ENCODE measurements at regions not wholly inside any gene's neighbourhood (a gene's known extent, or its start where the extent isn't known, plus 50 kb on each side); places are given as distances from the start of the nearest gene placed in this dataset.

GRCh38 chr12:34287986-34288962 lies 266.0 kb downstream of the ALG10 start:
- no peak overlapping the region for H3K27ac ChIP-seq
- H3K4me3 ChIP-seq: no peak overlapping the region

DNA sequence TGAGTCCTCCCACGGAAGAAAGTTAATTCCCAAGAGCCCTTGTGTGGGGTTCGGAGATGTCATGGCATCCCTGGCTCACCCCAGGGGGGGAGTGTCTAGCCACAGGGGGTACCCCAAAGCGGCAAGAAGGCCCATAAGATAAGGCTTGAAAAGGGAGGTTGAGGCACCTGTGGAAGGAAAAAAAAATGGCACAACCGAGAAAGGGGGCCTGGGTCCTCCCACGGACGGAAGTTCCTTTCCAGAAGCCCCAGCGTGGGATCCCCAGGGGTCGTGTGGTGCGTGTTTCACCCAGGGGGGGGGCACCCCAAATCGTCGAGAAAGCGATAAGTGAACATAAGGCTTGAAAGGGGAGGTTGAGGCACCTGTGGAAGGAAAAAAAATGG lies 266.7 kb downstream of the ALG10 start:
- H3K4me3 ChIP-seq: no peak overlapping the region
- no peak overlapping the region for H3K27ac ChIP-seq

DNA sequence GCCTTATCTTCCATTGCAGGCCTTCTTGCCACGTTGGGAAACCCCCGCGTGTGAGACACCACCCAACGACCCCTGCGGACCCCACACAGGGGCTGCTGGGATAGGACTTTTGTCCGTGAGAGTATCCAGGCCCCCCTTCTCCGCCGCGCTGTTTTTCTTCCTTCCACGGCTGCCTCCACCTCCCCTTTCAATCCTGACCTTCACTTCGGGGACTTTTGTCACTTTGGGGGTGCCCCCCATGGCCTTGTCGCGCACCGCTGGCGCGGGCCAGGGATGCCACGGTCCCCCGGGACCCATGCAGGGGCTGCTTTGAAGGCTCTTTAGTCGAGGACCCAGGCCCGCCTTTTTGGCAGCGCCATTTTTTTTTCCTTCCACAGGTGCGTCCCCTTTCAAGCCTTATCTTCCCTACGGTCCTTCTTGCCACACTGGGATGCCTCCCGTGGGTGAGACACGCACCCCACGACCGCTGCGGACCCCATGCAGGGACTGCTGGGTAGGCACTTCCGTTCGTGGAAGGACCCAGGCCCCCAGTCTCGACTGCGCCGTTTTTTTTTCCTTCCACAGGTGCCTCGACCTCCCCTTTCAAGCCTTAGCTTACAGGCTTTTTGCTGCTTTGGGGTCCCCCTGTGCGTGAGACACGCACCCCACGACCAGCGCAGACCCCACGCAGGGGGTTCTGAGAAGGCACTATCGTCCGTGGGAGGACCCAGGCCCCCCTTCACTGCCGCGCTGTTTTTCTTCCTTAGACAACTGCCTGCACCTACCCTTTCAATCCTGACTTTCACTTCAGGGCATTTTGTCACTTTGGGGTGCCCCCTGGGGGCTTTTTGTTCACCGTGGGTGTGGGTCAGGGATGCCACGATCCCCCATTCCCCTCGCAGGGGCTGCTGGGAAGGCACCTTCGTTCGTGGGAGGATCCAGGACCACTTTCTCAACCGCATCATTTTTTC lies 267.4 kb downstream of the ALG10 start:
- Histone ChIP-seq H3K4me3 (no peak overlapping the region), H3K27ac (no peak overlapping the region)

DNA sequence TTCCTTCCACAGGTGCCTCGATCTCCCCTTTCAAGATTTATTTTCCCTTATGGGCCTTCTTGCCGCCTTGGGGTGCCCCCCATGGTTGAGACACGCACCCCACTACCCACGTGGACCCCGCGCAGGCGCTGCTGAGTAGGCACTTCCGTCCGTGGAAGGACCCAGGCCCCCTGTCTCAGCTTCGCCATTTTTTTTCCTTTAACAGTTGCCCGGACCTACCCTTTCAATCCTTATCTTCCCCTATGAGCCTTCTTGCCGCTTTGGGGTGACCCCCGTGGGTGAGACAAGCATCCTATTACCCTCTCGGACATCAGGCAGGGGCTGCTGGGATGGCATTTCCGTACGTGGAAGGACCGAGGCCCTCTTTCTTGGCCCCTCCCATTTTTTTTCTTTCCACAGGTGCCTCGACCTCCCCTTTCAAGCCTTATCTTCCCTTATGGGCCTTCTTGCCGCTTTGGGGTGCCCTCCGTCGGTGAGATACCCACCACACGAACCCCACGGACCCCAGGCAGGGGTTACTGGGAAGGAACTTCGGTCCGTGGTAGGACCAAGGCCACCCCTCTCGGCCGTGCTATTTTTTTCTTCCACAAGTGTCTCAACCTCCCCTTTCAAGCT lies 268.2 kb downstream of the ALG10 start:
- Histone ChIP-seq H3K27ac (no peak overlapping the region), H3K4me3 (no peak overlapping the region)

DNA sequence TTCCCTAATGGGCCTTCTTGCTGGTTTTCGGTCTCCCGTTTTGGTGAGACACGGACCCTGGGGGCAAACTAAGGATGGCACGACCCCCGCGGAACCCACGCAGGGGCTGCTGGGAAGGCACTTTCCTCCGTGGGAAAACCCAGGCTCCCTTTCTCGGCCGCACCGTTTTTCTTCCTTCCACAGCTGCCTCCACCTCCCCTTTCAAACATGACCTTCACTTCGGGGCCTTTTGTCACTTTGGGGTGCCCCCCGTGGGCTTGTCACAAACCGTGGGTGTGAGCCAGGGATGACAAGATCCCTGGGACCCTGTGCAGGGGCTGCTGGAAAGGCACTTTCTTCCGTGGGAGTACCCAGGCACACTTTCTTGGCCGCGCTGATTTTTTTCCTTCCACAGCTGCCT lies 268.7 kb downstream of the ALG10 start:
- no peak overlapping the region for H3K4me3 ChIP-seq

DNA sequence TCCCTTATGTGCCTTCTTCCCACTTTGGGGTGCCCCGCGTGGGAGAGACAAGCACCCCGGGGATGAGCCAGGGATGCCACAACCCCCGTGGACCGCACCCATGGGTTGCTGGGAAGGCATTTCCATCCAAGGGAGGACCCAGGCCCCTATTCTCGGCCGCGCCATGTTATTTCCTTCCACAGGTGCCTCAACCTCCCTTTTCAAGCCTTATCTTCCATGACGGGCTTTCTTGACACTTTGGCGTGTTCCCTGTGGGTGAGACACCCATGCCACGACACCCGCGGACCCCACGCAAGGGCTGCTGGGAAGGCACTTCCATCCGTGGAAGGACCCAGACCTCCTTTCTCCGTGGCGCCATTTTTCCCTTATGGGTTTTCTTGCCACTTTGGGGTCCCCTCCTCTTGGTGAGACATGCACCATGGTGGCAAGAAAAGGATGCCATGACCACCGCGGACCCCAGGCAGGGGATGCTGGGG lies 269.2 kb downstream of the ALG10 start:
- no peak overlapping the region for H3K27ac ChIP-seq
- H3K4me3 ChIP-seq: no peak overlapping the region

More for the DNA sequence above, 268.7 kb downstream of the ALG10 start:
- H3K27ac ChIP-seq: no peak overlapping the region

DNA sequence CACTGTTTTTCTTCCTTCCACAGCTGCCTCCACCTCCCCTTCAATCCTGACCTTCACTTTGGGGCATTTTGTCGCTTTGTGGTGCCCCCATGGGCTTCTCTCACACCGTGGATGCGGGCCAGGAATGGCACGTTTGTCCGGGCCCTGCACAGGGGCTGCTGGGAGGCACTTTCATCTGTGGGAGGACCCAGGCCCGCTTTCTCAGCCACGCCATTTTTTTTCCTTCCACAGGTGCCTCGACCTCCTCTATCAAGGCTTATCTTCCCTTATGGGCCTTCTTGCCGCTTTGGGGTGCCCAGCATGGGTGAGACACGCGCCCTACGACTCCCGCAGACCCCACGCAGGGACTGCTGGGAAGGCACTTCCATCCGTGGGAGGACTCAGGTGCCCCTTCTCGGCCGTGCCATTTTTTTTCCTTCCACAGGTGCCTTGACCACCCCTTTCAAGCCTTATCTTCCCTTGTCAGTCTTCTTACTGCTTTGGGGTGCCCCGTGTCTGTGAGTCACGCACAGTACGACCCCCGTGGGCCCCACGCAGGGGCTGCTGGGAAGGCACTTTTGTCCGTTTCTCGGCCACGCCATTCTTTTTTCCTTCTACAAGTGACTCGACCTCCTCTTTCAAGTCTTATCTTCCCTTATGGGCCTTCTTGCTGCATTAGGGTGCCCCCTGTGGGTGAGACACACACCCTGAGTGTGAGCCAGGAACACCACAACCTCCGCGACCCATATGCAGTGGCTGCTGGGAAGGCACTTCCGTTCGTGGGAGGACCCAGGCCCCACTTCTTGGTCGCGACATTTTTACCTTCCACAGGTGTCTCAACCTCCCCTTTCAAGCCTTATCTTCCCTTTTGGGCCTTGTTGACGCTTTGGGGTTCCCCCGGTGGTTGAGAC lies 270.7 kb downstream of the ALG10 start:
- Histone ChIP-seq H3K4me3 (no peak overlapping the region), H3K27ac (no peak overlapping the region)

- H3K4me3 ChIP-seq: no peak overlapping the region
- no peak overlapping the region for H3K27ac ChIP-seq
Measured at GRCh38 chr12:34294137-34294536, 271.8 kb downstream of the ALG10 start.

GRCh38 chr12:34294671-34295365 lies 272.5 kb downstream of the ALG10 start:
- no peak overlapping the region for H3K27ac ChIP-seq
- no peak overlapping the region for H3K4me3 ChIP-seq

- Histone ChIP-seq H3K4me3 (no peak overlapping the region), H3K27ac (no peak overlapping the region)
Measured at GRCh38 chr12:34295366-34296142, 273.3 kb downstream of the ALG10 start.

DNA sequence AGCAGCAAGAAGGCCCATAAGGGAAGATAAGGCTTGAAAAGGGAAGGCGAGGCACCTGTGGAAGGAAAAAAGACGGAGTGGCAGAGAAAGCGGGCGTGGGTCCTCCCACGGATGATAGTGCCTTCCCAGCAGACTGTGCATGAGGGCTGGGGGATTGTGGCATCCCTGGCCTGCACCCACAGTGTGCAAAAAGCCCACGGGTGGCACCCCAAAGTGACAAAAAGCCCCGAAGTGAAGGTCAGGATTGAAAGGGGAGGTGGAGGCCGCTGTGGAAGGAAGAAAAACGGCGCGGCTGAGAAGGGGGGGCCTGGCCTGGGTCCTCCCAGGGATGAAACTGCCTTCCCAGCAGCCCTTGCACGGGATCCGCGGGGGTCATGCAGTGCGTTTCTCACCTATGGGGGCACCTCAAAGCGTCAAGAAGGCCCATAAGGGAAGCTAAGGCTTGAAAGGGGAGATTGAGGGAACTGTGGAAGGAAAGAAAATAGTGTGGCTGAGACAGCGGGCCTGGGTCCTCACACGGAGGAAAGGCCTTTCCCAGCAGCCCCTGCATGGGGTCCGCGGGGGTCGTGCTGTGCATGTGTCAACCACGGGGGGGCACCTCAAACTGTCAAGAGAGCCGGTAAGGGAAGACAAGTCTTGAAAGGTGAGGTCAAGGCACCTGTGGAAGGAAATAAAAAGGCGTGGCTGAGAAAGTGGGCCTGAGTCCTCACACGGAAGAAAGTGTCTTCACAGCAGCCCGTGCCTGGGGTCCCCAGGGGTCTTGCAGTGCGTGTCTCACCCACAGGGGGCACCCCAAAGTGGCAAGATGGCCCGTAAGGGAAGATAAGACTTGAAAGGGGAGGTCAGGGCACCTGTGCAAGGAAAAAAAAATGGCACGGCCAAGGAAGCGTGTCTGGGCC lies 274.1 kb downstream of the ALG10 start:
- no peak overlapping the region for H3K27ac ChIP-seq

DNA sequence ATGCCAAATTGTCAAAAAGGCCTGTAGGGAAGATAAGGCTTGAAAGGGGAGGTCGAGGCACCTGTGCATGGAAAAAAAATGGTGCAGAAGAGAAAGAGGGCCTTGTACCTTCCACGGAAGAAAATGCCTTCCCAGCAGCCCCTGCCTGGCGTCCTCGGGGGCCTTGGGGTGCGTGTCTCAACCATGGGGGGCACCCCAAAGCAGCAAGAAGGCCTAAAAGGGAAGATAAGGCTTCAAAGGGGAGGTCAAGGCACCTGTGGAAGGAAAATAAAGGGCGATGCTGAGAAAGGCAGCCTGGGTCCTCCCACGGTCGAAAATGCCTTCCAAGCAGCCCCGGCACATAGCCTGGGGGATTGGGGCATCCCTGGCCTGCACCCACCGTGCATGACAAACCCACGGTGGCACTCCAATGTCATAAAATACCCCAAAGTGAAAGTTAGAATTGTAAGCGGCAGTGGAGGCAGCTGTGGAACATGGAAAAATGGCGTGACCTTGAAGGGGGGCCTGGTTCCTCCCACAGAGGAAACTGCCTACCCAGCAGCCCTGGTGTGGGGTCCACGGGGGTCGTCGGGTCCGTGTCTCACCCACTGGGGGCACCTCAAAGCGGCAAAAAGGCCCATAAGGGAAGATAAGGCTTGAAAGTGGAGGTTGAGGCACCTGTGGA lies 275.0 kb downstream of the ALG10 start:
- H3K27ac ChIP-seq: no peak overlapping the region
- no peak overlapping the region for H3K4me3 ChIP-seq

More for the DNA sequence above, 274.1 kb downstream of the ALG10 start:
- H3K4me3 ChIP-seq: no peak overlapping the region

DNA sequence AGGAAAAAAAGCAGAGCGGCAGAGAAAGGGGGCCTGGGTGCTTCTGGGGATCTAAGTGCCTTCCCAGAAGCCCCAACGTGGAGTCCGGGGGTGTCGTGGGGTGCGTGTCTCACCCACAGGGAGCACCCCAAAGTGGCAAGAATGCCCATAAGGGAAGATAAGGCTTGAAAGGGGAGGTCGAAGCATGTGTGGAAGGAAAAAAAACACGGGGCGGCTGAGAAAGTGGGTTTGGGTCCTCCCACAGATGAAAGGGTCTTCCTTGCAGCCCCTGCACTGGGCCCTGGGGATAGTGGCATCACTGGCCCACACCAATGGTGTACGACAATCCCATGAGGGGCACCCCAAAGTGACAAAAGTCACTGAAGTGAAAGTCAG lies 275.5 kb downstream of the ALG10 start:
- no peak overlapping the region for H3K27ac ChIP-seq
- no peak overlapping the region for H3K4me3 ChIP-seq

DNA sequence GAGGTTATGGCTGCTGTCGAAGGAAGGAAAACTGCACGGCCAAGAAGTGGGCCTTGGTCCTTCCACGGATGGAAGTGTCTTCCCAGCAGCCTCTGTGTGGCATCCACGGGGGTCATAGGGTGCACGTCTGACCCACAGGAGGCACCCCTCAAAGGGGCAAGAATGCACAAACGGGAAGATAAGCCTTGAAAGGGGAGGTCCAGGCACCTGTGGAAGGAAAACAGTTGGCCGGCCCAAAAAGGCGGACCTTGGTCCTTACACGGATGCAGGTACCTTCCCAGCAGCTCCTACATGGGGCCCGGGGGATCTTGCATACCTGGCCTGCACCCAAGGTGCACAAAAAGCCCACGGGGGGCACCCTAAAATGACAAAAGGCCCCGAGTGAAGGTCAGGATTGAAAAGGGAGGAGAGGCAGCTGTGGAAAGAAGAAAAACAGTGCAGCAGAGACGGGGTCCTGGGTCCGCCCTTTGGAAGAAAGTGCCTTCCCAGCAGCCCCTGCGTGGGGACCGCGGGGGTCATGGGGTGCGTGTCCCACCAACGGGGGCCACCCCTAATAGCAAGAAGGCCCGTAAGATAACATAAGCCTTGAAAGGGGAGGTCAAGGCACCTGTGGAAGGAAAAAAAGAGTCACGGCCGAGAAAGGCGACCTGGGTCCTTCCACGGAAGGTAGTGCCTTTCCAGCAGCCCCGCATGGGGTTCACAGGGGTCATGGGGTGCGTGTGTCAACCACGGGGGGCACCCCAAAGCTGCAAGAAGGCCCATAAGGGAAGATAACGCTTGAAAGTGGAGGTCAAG lies 276.1 kb downstream of the ALG10 start:
- no peak overlapping the region for H3K4me3 ChIP-seq
- H3K27ac ChIP-seq: no peak overlapping the region
